GM23338 (cell line): ENCODE measurements at regions not wholly inside any gene's neighbourhood (a gene's known extent, or its start where the extent isn't known, plus 50 kb on each side); places are given as distances from the start of the nearest gene placed in this dataset.

Source experiments
- ATAC-seq: fragments of 200-7000 bp; cut with Tn5 transposase; 3 replicates; pipeline ENCODE4 v1.9.1; 2020
- DNase-seq: peaks from one replicate; pipeline ENCODE4 v3.0.0-alpha.2; 2015; ENCODE audit warnings: low spot score
- H2AFZ ChIP-seq: fragments of 200-600 bp; sonication (generic); 2 replicates; pipeline ENCODE4 v1.8.0; 2016; ENCODE audit warnings: antibody characterized with exemption, mild to moderate bottlenecking, moderate library complexity
- H3F3A ChIP-seq: fragments of 200-600 bp; sonication (generic); replicated peaks from 2 replicates; pipeline ENCODE4 v1.8.0; 2017; ENCODE audit warnings: antibody characterized with exemption, mixed run types, low read depth
- H3K27ac ChIP-seq: fragments of 200-600 bp; sonication (generic); 2 replicates; pipeline ENCODE4 v1.6.1; 2016; ENCODE audit warnings: low read depth
- H3K27me3 ChIP-seq: fragments of 200-600 bp; sonication (generic); 2 replicates; pipeline ENCODE4 v1.8.0; 2016; ENCODE audit warnings: mild to moderate bottlenecking, mixed run types, moderate library complexity; ENCODE audit not compliant: insufficient read depth
- H3K36me3 ChIP-seq: fragments of 200-600 bp; sonication (generic); 2 replicates; pipeline ENCODE4 v1.8.0; 2016; ENCODE audit warnings: mild to moderate bottlenecking; ENCODE audit not compliant: insufficient read depth
- H3K4me1 ChIP-seq: fragments of 200-600 bp; sonication (generic); 2 replicates; pipeline ENCODE4 v1.8.0; 2016; ENCODE audit warnings: mild to moderate bottlenecking, moderate library complexity; ENCODE audit not compliant: insufficient read depth
- H3K4me2 ChIP-seq: fragments of 200-600 bp; sonication (generic); 2 replicates; pipeline ENCODE4 v1.7.1; 2017; ENCODE audit warnings: mixed run types
- H3K4me3 ChIP-seq: fragments of 200-600 bp; sonication (generic); 2 replicates; pipeline ENCODE4 v1.6.1; 2016; ENCODE audit warnings: mixed run types
- H3K79me2 ChIP-seq: fragments of 200-600 bp; sonication (generic); replicated peaks from 2 replicates; pipeline ENCODE4 v1.8.0; 2017; ENCODE audit warnings: mild to moderate bottlenecking; ENCODE audit not compliant: insufficient read depth
- H3K9me2 ChIP-seq: fragments of 200-600 bp; sonication (generic); 2 replicates; pipeline ENCODE4 v1.8.0; 2017; ENCODE audit not compliant: insufficient read depth
- H4K20me1 ChIP-seq: fragments of 200-600 bp; sonication (generic); replicated peaks from 2 replicates; pipeline ENCODE4 v1.8.0; 2017; ENCODE audit warnings: mild to moderate bottlenecking; ENCODE audit not compliant: insufficient read depth
- H3K27ac Mint-ChIP-seq: 2 replicates; pipeline ENCODE4 v1.8.0; 2020; ENCODE audit warnings: inconsistent platforms, mild to moderate bottlenecking, moderate library complexity, mixed read lengths
- H3K27me3 Mint-ChIP-seq: 3 replicates; pipeline ENCODE4 v1.8.0; 2022; ENCODE audit warnings: low read depth, mild to moderate bottlenecking, moderate library complexity, mixed read lengths, inconsistent platforms; ENCODE audit not compliant: insufficient read depth, poor library complexity
- H3K36me3 Mint-ChIP-seq: 3 replicates; pipeline ENCODE4 v1.8.0; 2021; ENCODE audit warnings: low read depth, mild to moderate bottlenecking, inconsistent platforms, moderate library complexity, mixed read lengths
- H3K4me1 Mint-ChIP-seq: 3 replicates; pipeline ENCODE4 v1.8.0; 2020; ENCODE audit warnings: mild to moderate bottlenecking, inconsistent platforms, mixed read lengths
- H3K4me3 Mint-ChIP-seq: 3 replicates; pipeline ENCODE4 v1.8.0; 2021; ENCODE audit warnings: moderate library complexity, mild to moderate bottlenecking, inconsistent platforms, mixed read lengths
- H3K9me3 Mint-ChIP-seq: 3 replicates; pipeline ENCODE4 v1.8.0; 2020; ENCODE audit warnings: moderate library complexity, mild to moderate bottlenecking, inconsistent platforms, mixed read lengths
- EZH2 ChIP-seq: fragments of 200-600 bp; sonication (generic); IDR thresholded peaks from one replicate; pipeline ENCODE4 v1.8.0; 2017; ENCODE audit warnings: antibody characterized with exemption, mild to moderate bottlenecking, low read depth; ENCODE audit not compliant: unreplicated experiment
- ZNF331 ChIP-seq: fragments of 250-450 bp; sonication (Bioruptor Pico); IDR thresholded peaks from 2 replicates; pipeline ENCODE4 v1.5.0; 2020; ENCODE audit warnings: low read depth, mild to moderate bottlenecking, moderate library complexity
- TF ChIP-seq, protein P1 (sequence below): fragments of 250-450 bp; sonication (Bioruptor Pico); IDR thresholded peaks from 2 replicates; pipeline ENCODE4 v1.5.0; 2020; ENCODE audit warnings: mild to moderate bottlenecking, moderate library complexity
- TF ChIP-seq, protein P2 (sequence below): IDR thresholded peaks from one replicate; pipeline ENCODE4 v1.6.1; 2018; ENCODE audit warnings: antibody characterized with exemption; ENCODE audit not compliant: unreplicated experiment

DNA sequence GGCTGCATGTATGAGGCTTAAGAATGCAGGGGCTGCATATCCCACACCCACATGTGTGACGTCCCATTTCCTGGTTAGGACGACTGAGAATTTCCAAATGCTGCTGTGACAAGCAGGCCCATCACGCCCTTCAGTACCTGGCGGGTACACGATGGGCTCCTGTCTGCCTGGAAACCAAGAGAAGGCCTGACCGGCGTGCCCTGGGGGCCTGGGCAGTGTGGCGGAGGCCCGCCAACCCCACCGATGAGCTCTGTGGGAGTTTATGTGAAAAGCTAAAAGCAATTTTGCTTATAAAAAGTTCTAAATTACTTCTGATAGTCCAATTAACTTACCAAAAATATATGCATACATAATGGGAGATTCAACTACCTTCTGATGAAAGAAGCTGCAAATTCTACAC, 837.3 kb downstream of the GALR1 start (continued):
- TF ChIP-seq, protein P1, sequence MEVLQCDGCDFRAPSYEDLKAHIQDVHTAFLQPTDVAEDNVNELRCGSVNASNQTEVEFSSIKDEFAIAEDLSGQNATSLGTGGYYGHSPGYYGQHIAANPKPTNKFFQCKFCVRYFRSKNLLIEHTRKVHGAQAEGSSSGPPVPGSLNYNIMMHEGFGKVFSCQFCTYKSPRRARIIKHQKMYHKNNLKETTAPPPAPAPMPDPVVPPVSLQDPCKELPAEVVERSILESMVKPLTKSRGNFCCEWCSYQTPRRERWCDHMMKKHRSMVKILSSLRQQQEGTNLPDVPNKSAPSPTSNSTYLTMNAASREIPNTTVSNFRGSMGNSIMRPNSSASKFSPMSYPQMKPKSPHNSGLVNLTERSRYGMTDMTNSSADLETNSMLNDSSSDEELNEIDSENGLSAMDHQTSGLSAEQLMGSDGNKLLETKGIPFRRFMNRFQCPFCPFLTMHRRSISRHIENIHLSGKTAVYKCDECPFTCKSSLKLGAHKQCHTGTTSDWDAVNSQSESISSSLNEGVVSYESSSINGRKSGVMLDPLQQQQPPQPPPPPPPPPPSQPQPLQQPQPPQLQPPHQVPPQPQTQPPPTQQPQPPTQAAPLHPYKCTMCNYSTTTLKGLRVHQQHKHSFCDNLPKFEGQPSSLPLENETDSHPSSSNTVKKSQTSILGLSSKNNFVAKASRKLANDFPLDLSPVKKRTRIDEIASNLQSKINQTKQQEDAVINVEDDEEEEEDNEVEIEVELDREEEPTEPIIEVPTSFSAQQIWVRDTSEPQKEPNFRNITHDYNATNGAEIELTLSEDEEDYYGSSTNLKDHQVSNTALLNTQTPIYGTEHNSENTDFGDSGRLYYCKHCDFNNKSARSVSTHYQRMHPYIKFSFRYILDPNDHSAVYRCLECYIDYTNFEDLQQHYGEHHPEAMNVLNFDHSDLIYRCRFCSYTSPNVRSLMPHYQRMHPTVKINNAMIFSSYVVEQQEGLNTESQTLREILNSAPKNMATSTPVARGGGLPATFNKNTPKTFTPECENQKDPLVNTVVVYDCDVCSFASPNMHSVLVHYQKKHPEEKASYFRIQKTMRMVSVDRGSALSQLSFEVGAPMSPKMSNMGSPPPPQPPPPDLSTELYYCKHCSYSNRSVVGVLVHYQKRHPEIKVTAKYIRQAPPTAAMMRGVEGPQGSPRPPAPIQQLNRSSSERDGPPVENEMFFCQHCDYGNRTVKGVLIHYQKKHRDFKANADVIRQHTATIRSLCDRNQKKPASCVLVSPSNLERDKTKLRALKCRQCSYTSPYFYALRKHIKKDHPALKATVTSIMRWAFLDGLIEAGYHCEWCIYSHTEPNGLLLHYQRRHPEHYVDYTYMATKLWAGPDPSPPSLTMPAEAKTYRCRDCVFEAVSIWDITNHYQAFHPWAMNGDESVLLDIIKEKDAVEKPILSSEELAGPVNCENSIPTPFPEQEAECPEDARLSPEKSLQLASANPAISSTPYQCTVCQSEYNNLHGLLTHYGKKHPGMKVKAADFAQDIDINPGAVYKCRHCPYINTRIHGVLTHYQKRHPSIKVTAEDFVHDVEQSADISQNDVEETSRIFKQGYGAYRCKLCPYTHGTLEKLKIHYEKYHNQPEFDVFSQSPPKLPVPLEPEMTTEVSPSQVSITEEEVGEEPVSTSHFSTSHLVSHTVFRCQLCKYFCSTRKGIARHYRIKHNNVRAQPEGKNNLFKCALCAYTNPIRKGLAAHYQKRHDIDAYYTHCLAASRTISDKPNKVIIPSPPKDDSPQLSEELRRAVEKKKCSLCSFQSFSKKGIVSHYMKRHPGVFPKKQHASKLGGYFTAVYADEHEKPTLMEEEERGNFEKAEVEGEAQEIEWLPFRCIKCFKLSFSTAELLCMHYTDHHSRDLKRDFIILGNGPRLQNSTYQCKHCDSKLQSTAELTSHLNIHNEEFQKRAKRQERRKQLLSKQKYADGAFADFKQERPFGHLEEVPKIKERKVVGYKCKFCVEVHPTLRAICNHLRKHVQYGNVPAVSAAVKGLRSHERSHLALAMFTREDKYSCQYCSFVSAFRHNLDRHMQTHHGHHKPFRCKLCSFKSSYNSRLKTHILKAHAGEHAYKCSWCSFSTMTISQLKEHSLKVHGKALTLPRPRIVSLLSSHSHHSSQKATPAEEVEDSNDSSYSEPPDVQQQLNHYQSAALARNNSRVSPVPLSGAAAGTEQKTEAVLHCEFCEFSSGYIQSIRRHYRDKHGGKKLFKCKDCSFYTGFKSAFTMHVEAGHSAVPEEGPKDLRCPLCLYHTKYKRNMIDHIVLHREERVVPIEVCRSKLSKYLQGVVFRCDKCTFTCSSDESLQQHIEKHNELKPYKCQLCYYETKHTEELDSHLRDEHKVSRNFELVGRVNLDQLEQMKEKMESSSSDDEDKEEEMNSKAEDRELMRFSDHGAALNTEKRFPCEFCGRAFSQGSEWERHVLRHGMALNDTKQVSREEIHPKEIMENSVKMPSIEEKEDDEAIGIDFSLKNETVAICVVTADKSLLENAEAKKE (CRISPR knock-in tag): no peak
- TF ChIP-seq, protein P2, sequence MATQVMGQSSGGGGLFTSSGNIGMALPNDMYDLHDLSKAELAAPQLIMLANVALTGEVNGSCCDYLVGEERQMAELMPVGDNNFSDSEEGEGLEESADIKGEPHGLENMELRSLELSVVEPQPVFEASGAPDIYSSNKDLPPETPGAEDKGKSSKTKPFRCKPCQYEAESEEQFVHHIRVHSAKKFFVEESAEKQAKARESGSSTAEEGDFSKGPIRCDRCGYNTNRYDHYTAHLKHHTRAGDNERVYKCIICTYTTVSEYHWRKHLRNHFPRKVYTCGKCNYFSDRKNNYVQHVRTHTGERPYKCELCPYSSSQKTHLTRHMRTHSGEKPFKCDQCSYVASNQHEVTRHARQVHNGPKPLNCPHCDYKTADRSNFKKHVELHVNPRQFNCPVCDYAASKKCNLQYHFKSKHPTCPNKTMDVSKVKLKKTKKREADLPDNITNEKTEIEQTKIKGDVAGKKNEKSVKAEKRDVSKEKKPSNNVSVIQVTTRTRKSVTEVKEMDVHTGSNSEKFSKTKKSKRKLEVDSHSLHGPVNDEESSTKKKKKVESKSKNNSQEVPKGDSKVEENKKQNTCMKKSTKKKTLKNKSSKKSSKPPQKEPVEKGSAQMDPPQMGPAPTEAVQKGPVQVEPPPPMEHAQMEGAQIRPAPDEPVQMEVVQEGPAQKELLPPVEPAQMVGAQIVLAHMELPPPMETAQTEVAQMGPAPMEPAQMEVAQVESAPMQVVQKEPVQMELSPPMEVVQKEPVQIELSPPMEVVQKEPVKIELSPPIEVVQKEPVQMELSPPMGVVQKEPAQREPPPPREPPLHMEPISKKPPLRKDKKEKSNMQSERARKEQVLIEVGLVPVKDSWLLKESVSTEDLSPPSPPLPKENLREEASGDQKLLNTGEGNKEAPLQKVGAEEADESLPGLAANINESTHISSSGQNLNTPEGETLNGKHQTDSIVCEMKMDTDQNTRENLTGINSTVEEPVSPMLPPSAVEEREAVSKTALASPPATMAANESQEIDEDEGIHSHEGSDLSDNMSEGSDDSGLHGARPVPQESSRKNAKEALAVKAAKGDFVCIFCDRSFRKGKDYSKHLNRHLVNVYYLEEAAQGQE: no peak
- TF ChIP-seq EZH2 (no peak), ZNF331 (CRISPR knock-in tag) (no peak)

DNA sequence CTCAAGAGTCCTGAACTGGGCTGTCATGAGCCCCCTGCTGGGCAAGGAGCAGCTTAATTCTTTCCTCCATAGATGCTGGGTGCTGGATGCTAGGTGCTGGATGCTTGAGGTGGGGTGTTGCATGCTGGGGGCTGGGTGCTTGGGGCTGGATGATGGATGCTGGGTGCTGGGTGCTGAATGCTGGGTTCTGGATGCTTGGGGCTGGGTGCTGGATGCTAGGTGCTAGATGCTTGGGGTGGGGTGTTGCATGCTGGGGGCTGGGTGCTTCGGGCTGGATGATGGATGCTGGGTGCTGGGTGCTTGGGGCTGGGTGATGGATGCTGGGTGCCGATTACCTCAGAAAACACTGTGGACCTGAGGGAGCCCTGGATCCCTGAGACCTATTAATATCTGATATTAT, 837.7 kb downstream of the GALR1 start:
- DNase-seq: no peak
- TF ChIP-seq, protein P1 (CRISPR knock-in tag): no peak

More for the DNA sequence above, 837.7 kb downstream of the GALR1 start:
- H3K27ac ChIP-seq: no peak overlapping the region
- Mint-ChIP-seq H3K9me3 (peaks cover 97% of the 10 kb centered on the region), H3K27me3 (peaks cover 7% of the 10 kb centered on the region), H3K4me1 (no peaks in the 10 kb centered on the region), H3K27ac (no peak overlapping the region), H3K36me3 (peaks cover 55% of the 10 kb centered on the region), H3K4me3 (no peak overlapping the region)
- H3F3A ChIP-seq: no peaks in the 10 kb centered on the region
- no peaks in the 10 kb centered on the region for H3K27me3 ChIP-seq
- H4K20me1 ChIP-seq: no peaks in the 10 kb centered on the region
- no peak overlapping the region for H2AFZ ChIP-seq
- H3K4me3 ChIP-seq: no peak overlapping the region
- H3K9me2 ChIP-seq: no peaks in the 10 kb centered on the region
- no peaks in the 10 kb centered on the region for H3K4me1 ChIP-seq
- no peak overlapping the region for H3K4me2 ChIP-seq
- no peaks in the 10 kb centered on the region for H3K79me2 ChIP-seq
- H3K36me3 ChIP-seq: no peaks in the 10 kb centered on the region; the same call in 1 of the 2 replicates
- no peak for ATAC-seq
